Activated CD8-positive, alpha-beta memory T cell treated with anti-CD3 and anti-CD28 coated beads for 4 hours (primary cell): ENCODE measurements at regions not wholly inside any gene's neighbourhood (a gene's known extent, or its start where the extent isn't known, plus 50 kb on each side); places are given as distances from the start of the nearest gene placed in this dataset.

ENCODE experiments used
- DNase-seq, 2 donors: peaks; one replicate each; pipeline ENCODE4 v3.0.0-alpha.2; 2020; ENCODE audit warnings: low read depth in 2 of 2

DNA sequence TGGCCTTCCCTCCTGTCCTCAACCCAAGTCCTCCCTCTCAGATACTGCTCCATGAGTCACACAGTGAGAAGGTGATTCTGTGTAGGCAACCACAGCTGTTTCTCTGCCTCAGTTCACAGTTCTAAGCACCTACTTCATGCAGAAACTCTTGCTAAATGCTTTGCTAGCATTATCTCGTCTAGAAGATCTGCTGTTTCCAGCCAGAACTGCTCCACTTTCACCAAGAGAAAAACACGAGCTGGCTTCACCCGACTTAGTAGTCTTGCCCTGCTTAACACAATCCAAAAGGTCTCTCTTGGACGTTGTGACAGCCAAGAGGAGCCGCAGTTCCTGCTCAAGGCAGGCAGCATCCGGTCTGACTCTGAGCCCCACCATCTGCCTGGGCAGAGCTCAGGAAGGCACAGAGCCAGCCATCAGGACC, 272.1 kb downstream of the UACA start:
- DNase-seq: no peak

DNA sequence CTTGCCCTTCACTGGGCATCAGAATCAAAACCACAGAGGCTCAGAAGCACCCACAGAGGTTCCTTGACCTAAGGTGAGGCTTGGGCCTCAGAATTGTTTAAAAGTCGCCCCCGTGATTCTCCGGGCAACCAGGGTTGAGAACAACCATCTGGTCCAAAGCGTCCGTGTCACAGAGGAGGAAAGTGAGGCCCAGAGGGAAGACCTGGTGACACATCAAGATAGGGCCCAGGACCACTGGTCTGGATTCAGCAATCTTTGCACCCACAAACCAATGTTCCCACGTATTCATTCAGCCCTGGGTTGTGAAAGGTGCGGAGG, 272.6 kb downstream of the UACA start:
- DNase-seq: no peak

DNA sequence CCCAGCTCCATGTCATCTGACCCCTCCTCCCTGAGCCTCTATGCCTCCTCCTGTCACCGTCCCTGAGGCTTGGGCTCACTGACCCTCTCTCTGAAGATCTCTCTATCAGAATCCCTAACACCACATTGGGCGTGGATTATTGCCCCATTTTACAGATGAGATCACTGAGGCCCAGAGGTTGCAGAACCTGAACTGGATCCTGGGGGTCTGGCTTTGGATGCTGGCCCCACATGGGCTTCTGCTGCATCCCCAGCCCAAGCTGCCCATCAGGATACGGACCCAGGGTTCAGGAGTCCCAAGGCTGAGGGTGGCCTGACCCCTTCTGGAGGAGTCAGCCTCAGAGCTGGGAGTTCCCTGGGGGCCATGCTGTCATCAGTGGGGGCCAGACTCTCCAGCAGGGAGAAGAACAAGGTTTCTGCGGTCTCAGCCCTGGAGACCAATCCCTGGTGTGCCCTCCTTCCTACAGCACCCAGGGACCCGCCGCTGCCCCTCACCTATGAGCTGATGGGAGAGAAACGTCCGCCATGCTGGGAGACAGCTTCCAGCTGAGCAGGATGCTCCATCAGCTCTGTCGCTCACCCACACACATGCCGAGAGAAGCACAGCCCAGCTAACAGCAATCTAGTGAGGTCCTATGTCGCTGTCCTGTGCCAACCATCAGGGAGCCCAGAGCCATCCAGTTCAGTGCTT, 273.1 kb downstream of the UACA start:
- DNase-seq: no peak

DNA sequence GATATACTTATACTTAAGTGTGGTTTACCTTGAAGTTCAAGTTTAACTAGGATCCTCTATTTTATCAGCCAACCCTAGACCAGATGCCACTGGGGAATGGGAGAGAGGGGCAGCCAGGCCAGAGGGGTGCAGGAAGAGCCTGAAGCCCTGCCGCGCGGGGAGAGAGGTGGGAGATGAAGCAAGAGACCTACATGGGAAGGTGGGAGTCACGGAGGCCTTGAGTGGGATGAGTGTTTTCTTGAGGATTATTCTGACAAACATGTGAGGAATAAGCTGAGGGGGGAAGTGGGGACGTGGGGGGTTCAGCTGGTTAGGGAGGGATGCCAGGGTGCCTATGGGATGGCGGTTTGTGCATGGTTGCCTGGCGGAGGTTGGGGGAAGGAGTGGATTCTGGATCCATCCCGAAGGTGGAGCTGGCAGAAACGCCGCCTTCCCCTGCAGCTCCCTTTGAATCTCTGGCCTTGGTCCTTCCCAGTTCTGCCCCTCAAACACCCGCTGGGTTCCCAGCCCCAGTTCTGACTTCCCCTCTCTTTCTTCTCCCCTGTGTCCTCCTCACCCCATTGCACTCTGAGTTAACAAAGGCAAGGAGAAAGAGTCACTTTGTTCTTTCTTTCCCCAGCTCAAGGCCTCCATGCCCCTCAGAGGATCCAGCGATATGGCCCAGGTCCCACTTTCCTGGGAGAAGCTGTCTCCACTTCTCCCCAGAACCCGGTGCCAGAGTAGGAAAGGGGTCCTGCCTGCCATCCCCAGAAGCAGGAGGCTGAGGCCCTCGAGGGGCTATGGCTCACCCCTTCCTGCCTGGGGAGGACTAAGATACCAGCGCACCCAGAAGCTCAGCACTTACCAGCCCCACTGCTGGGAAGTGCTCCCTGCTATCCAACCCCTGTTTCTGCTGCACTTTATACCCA, 274.2 kb downstream of the UACA start:
- DNase-seq: no peak

DNA sequence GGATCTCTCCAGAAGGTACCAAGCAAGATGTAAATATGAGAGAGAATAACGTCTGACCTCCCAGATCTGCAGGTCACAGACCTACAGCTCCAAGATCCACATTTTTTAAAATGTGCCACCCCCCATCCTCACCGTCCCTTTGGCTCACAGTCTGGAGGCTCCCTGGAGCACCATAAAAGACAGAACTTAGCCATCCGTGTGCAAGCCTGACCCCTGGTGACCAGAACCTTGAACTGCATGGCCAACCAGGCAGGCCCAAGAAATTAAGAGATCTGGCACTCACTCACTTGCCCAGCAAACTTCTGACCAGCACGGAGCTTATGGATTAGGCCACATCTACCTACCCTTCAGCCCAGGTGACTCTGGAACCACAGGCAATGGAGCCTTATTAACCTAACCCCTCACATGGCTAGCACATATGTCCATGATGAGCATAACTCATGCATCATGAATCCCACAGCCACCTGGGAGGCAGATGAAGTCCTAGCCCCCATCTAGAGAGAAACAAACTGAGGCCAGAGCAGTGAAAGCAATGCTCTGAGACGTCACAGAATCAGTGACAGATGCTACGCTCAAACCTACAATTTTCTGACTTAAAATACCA, 275.3 kb downstream of the UACA start:
- peak; percentile 43 to 62 for DNase-seq

DNA sequence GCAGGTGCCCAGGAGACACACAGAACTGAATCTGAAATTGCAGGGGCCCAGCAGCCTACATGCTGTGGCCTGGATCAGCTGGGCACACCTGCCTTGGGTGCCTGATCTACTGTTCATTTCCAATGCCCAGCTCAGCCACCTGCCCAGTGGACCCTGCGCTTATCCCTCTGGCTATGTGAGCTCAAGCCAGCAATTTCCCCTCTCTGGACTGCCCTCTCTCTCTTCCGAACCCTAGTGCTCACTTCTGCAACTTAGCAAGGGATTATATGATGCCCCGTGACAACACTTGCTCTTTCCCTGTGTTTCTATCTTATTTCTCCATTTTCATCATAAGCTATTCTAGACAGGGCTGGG, 276.0 kb downstream of the UACA start:
- no peak for DNase-seq

DNA sequence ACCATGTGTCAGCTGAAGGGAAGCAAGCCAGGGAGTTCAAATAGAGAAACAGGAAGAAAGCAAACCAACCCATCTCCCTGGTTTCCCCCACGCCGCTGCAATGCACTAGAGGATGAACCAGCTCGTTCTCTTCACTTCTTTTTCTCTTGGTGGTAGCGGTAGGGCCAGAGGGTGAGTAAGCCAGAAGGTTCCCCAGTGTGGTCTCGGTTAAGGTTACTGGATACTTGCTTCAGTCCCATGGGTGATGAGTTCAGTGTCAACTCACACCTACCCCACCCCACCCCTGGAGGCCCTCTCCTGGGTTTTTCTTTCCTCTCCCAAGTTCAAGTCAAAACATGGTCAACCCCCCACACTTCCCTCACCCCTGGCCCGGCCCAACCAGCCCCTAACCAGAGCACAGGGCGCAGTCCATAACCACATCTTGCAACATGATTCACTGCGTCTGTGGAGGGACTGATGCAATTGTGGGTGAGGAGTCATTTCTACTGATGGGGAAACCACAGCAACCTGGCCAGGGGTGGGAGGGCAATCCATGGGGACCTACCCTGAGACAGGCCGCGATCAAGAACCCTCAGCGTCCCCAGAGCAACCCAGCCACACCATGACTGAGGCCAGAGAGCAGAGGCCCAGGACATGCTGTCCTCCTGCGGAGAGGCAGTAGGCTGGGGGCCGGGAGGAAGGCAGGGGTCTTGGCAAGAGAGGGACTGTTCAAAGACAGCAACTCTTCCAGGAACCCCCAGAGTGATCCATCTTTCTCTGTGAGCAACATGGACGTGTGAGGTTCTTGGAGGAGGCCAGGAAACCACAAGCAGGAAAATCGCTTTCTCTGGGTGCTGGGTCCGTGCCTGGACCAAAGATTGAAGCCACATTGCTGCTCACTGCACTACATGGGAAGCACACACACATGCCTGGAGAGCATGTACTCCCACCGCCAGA, 276.6 kb downstream of the UACA start:
- peak; percentile 35 to 56 for DNase-seq

DNA sequence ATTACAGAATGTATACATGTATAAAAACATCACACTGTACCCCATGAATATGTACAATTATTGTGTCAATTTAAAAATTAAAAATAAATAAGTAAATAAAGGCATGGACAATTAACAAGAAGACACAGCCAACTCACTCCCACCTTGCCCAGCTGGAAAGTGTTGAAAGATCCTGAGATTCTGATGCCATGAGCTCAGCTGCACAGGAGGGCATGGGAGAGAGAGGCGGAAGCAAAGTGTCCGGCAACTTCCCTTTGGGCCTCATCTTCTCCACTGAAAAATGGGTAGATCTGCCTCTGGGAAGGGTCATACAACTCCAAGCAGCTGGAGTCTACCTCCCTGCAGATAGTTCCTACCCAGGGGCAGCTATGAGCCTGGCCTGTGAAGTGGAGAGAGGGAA, 277.3 kb downstream of the UACA start:
- no peak for DNase-seq

DNA sequence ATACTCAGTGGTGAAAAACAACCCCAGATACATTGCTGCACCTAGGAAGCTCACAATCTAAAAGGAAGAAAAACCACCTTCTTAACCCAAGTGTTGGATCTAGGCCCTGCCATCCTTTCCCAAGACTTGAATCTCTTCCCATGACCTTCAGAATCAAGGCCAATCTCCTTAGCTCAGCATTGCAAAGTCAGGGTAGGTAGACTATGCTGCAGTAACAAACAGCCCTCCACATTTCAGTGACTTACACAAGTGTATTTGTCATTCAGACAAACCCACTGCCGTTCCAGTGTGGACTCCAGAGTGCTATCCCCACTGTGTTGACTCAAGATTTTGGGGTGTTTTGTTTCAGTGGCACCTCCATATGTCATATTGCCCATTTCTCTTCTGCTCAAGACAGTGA, 278.4 kb downstream of the UACA start:
- DNase-seq: no peak

DNA sequence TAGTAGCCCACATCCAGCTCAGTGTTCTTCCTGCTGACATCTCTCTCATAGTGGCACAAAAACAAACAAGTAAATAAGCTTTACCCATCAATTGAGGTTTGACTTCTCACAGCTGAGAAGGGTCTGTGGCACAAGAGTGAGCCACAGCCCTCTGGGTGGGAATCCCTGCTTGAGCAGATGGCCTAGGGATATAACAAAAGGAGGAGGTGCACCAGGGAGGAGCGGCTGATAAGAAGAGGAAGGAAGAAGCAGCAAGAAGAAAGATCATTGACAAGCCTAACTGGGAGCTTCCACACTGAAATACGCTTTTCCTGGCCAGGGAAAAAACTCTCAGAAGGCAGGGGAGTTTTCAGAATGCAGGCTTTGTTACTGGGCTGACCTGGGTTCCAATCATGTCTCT, 279.8 kb downstream of the UACA start:
- DNase-seq: no peak

DNA sequence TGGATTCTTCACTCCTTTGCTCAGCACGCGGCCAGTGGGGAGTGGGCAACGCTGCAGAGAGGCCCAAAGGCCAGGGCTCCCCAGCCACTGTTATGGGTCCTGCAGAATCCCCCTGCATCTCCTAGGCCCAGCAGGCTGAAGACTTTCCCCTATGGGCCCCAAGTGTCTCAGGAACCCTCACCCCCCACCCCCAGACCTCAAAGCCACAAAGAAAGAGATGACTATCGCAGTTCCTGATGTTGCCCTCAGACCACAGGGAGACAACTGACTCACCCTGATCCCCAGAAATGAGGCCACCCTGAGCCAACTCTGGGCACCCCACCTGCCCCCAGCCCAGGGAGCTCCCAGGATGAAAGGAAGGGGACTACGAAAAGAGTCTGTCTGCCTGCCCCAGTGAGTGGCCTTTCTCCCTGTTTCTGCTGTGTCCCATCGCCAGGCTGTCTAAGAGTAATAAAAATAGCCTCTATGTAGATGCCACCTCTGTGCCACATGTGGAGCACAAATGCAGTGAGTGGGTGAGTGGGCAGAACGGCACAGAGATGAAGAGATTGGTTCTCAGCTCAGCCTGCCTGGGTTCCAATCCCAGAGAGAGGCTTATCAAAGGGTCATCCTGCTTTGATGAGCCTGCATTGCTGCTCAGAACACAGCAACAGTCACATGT, 283.0 kb downstream of the UACA start:
- peak; percentile 35 to 45 for DNase-seq

DNA sequence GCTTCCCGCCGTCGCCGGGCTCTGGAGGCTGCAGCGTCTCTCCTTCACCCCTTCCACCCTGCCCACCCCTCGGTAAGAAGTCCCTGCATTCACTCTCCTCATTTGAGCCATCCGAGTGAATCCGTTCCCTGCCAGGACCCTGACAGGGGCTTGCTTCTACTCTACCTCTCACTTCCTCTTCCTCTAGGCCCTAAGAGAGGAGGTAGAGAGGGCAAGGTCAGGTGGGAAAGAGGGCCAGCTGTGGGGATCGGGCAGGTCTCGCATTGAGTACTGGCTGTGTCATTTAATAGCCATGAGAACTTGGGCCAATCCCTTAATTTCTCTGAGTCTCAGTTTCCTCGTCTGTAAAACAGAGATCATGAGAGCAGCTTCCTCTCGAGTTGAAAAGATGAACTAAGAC, 283.6 kb downstream of the UACA start:
- DNase-seq: no peak

DNA sequence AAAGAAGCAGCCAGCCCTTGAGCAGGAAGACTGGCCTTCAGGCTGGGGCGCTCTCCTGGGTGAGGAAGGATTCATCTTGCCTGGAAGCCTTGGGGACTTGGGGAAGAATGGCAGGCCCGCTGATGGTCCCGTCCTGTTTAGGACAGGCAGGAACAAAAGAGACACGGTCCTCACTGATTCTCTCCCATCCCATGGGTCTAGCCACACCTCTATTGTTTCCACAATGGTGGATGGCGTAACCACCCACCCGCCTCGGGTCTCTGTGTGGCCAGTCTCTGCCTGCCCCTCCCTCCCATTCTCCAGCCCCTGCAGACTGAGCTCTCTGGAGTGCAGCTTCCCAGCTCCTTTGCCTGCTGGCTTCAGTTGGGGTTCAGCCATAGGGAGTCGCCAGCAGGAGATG, 284.3 kb downstream of the UACA start:
- DNase-seq: no peak

DNA sequence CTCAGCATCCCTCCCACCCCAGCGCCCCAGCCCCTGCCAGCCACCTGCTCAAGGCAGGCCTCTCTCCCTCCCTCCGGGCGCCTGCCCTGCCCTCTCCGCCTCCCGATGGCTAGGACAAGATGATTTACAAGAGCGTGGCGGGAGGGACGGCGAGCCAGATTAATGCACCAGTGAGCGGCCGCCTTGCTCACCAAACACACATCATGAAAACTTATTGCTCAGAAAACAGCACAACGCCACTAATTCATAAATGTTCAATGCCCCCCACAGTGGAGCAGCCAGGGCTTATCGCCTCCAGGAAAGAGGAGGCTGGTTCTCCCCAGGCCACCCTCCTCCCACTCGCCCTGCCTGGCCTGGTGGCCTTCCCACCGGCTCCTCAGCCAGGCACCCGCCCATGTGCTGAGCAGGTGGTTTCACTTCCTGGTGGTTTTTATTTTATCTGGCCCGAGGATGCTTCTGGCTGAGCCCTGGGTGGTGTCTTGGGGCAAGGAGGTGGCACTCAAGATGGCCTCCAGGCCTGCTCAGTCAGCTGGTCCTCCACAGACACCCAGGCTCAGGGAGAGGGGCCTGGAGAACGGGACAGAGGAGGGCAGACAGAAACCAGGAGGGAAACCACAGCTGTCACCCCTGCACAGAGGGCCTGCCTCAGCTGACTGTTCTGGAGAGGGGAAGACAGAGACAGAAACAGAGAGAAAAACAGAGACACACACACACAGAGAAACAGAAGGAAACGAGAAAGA, 284.9 kb downstream of the UACA start:
- DNase-seq: no peak

DNA sequence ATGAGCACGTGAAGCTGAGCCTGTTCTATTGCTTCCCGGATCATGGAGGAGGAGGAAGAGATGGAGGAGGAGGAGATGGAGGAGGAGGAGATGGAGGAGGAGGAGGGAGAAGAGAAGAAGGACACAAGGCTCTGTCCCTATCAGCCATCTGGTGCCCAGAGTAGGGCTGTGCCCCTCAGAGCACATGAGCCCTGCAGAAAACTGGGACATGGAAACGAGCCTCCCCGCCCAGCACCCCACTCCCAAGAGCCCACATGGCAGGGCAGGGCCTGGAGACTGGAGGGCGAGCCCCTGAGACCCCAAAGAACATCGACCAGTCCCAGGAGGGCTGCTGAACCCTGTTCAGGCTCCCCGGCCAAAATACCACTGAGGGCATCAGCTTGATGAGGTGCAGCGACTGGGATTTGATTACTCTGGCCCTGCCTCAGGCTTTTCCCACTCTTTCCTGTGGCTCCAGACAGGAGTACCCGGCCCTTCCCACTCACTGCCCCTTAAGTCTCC, 285.6 kb downstream of the UACA start:
- DNase-seq: no peak

DNA sequence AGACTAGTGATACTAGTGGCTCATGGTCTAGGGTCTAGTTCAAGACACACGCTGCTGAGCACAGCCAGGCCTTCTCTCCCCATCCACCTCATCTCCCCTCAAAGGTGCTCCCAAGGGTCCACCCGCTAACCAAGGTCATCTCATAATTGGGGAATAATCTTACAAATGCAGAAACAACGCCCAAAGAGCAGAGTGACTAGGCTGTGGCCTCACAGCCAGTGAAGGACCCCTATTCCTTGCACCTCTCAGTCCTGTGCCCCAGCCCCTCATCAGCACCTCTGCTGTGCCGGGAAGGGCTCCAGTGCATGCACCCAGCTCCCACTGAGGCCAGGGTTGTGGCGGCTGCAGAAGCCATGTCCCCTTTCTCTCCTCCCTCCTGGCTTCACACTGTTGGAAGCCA, 286.9 kb downstream of the UACA start:
- no peak for DNase-seq

DNA sequence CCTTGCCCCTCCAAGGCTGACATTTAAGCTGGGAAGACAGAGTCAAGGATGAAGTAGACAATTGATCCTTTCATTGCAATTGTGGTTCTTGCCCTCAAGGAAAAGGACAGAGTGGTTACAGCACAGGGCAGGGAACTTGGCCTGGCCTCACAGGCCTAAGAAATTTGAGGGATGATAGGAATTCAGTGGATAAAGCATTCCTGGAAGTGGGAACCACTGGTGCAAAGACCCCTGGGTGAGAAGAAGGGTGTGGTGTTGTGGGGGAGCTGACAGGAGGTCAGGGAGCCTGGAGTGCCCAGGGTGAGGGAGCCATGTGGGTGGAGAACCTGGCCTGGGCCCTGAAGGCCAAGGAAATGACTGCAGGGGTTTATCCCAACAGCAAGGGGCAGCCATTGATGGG, 287.4 kb downstream of the UACA start:
- DNase-seq: no peak

DNA sequence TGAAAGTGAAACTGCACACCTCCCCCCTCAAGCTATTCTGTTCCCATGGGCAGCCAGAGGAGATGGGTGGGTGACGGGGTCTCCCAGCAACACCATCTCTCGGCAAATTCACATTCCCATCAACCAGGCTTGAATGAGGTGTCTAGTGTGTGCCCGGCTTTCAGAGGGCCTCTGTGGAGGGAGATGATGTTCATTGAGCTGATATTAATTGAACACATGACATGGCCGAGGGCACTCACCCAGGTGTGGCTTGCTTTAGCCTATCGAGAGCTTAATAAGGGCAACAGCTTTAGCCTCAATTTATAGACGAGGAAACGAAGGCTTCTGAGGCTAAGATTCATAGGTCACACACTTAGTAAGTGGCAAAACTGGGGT, 288.0 kb downstream of the UACA start:
- DNase-seq: no peak

DNA sequence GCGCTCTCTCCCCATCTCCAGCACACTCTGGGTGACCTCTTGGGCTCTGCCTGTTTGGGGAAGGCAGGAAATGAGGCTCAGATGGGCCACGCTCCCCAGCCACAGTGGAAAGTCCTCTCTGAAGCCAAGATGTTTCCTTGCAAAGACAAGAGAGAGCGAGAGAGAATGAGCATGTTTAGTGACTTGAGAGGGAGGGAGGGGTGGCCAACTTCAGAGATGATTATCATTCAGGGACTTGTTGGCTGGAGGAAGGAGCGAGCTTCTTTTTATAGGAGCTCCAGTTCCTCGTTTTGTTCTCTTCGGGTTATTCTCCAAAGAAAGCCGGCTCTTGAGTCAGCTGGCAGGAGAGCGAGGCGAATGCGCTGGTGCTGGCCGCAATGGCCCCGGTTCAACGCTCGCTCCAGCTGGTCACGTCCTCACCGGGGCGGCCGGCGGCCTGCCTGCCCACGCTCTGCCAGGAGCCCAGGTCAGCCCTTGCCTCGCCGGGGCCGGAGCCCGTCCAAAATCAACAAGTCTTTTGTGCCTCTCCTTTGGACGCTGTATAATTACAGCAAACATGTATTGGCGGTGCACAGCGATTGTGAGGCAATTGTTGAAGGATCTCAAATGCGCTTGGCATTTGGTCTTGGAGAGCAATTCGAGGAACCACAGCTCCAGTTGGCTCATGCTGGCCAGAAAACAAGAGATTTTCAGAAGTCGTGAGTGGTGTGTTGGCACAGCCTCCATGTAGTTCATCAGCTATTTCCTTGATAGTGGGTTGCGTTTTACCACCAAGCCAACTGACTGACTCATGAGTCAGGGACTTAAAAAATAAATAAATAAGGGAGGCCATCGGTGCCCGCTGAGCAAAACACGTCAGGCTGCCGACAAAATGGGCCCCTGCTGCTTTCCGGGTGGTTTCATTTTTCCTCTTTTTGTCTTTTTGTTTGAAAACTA, 288.6 kb downstream of the UACA start:
- peak in 1 of 2 donors; percentile 25 for DNase-seq
